ENCODE measurements at regions not wholly inside any gene's neighbourhood (a gene's known extent, or its start where the extent isn't known, plus 50 kb on each side); places are given as distances from the start of the nearest gene placed in this dataset.
A peak's percentile ranks its signal among the peaks of the same experiment; 100 is the strongest.

- H3K9me1 ChIP-seq (ENCODE audit: control insufficient read depth, insufficient read depth, low read length) = no peaks in the 10 kb centered on the region
- peak; percentile 22 for ATAC-seq
- TF ChIP-seq KDM2B (CRISPR knock-in tag; IDR thresholded peaks at IDR 0.05) (no peak), CREB5 (CRISPR knock-in tag; IDR thresholded peaks at IDR 0.05) (no peak), ZNF23 (CRISPR knock-in tag; IDR thresholded peaks at IDR 0.05) (no peak), RFX1 (IDR thresholded peaks at IDR 0.05) (peak; percentile 16; the same call in 1 of the 2 replicates), BMI1 (IDR thresholded peaks at IDR 0.05; ENCODE audit: low read length) (no peak), ZC3H4 (CRISPR knock-in tag; IDR thresholded peaks at IDR 0.05; ENCODE audit: borderline replicate concordance) (no peak), POLR2AphosphoS5 (IDR thresholded peaks at IDR 0.05; ENCODE audit: control insufficient read depth, insufficient read depth, low read depth, low read length) (peak; percentile 38; the same call in 1 of the 2 replicates), BCOR (IDR thresholded peaks at IDR 0.05) (no peak)
- TF ChIP-seq, protein P1, sequence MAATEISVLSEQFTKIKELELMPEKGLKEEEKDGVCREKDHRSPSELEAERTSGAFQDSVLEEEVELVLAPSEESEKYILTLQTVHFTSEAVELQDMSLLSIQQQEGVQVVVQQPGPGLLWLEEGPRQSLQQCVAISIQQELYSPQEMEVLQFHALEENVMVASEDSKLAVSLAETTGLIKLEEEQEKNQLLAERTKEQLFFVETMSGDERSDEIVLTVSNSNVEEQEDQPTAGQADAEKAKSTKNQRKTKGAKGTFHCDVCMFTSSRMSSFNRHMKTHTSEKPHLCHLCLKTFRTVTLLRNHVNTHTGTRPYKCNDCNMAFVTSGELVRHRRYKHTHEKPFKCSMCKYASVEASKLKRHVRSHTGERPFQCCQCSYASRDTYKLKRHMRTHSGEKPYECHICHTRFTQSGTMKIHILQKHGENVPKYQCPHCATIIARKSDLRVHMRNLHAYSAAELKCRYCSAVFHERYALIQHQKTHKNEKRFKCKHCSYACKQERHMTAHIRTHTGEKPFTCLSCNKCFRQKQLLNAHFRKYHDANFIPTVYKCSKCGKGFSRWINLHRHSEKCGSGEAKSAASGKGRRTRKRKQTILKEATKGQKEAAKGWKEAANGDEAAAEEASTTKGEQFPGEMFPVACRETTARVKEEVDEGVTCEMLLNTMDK (IDR thresholded peaks at IDR 0.05; ENCODE audit: borderline replicate concordance, insufficient read depth, low read depth, low read length, poor library complexity, severe bottlenecking) = no peak
- no peak for DNase-seq (ENCODE audit: extremely low read depth in 1 of 4, low spot score in 3 of 4)
- in situ Hi-C loops (cut with MboI) = no loop called here
- H2AFZ ChIP-seq (ENCODE audit: low read depth, low read length) = no peak overlapping the region
- peaks cover 0 to 4% of the 10 kb centered on the region in 2 experiments; a peak in 2 of 5 replicates for H3K4me1 ChIP-seq (replicated peaks in 1 of 2; ENCODE audit: control insufficient read depth in 2 of 2, insufficient read depth in 2 of 2, low read length in 2 of 2)
- intact Hi-C loops (cut with micrococcal nuclease) = no loop called here
- H3K27ac ChIP-seq (ENCODE audit: extremely low read depth, low read depth, low read length) = no peak overlapping the region
- H3K9ac ChIP-seq (ENCODE audit: insufficient read depth in 1 of 2, low read depth in 2 of 2, low read length in 2 of 2) = no peak overlapping the region
- H3K9me3 ChIP-seq (replicated peaks; ENCODE audit: control insufficient read depth, insufficient read depth, low read depth, low read length) = no peaks in the 10 kb centered on the region
- no peak overlapping the region for H3K4me3 ChIP-seq
- no peaks in the 10 kb centered on the region for H3K27me3 ChIP-seq (ENCODE audit: control insufficient read depth in 2 of 2, insufficient read depth in 2 of 2, low read length in 2 of 2)
- no peak overlapping the region for H3K4me2 ChIP-seq (ENCODE audit: insufficient read depth, low read length)
- CTCF ChIA-PET (ENCODE audit: low intra/inter-chr PET ratio) = no interaction called here
- WGBS (ENCODE audit: insufficient coverage, low coverage, missing lambda C conversion rate) = 68% methylated on average over 6 of the region's 7 CpGs
- H3K36me3 ChIP-seq (ENCODE audit: control insufficient read depth, insufficient read depth, low read length) = peaks cover 91% of the 10 kb centered on the region
- no peak for FAIRE-seq
- BruUV-seq (replicated peaks) = no TSS peak
- peaks cover 32% of the 10 kb centered on the region for H4K20me1 ChIP-seq (replicated peaks; ENCODE audit: control insufficient read depth, insufficient read depth, low read length)
- H3K79me2 ChIP-seq (ENCODE audit: control insufficient read depth, insufficient read depth, low read length) = peaks cover 94% of the 10 kb centered on the region
- POLR2A ChIA-PET = no interaction called here
These were observed 106.9 kb upstream of the RGPD4 start for GRCh38 chr2:107719836-107720235.

Measured in K562 (cell line).